Fibroblast of pulmonary artery (primary cell): ENCODE measurements at regions not wholly inside any gene's neighbourhood (a gene's known extent, or its start where the extent isn't known, plus 50 kb on each side); places are given as distances from the start of the nearest gene placed in this dataset.

Source experiments
- DNase-seq: peaks from one replicate; pipeline ENCODE4 v3.0.0-alpha.2; 2010; ENCODE audit warnings: low read depth
- H3K4me3 ChIP-seq: replicated peaks from 2 replicates; pipeline ENCODE4 v1.5.1; 2011; ENCODE audit warnings: low read depth, mild to moderate bottlenecking, control low read depth, low read length, moderate library complexity
- CTCF ChIP-seq: IDR thresholded peaks from 2 replicates; pipeline ENCODE4 v1.5.1; 2011; ENCODE audit warnings: mild to moderate bottlenecking, control low read depth, low read length, inconsistent platforms; ENCODE audit errors: missing control alignments

GRCh38 chr9:11141357-11141756, 528.6 kb upstream of the PTPRD start:
- H3K4me3 ChIP-seq, result no peak overlapping the region
- TF ChIP-seq CTCF, result no peak
- DNase-seq, result no peak

- no peak overlapping the region for H3K4me3 ChIP-seq
- TF ChIP-seq CTCF, result no peak
- no peak for DNase-seq
Observed at GRCh38 chr9:11142965-11143738, 530.4 kb upstream of the PTPRD start.

- H3K4me3 ChIP-seq, result no peak overlapping the region
- TF ChIP-seq CTCF, result no peak
- DNase-seq, result no peak
Observed at GRCh38 chr9:11144746-11145145, 531.9 kb upstream of the PTPRD start.

- no peak overlapping the region for H3K4me3 ChIP-seq
- no peak for TF ChIP-seq CTCF
- no peak for DNase-seq
Observed at GRCh38 chr9:11148189-11148588, 535.4 kb upstream of the PTPRD start.

GRCh38 chr9:11149065-11149464, 536.3 kb upstream of the PTPRD start:
- TF ChIP-seq CTCF, result no peak
- no peak overlapping the region for H3K4me3 ChIP-seq
- no peak for DNase-seq

GRCh38 chr9:11158063-11158462, 545.3 kb upstream of the PTPRD start:
- no peak for DNase-seq
- TF ChIP-seq CTCF, result no peak
- no peak overlapping the region for H3K4me3 ChIP-seq

GRCh38 chr9:11158676-11159075, 545.9 kb upstream of the PTPRD start:
- TF ChIP-seq CTCF, result no peak

More at GRCh38 chr9:11158676-11159075, 545.9 kb upstream of the PTPRD start:
- H3K4me3 ChIP-seq, result no peak overlapping the region
- no peak for DNase-seq
